H1 (cell line): ENCODE measurements at regions not wholly inside any gene's neighbourhood (a gene's known extent, or its start where the extent isn't known, plus 50 kb on each side); places are given as distances from the start of the nearest gene placed in this dataset.

ENCODE experiments used
- CTCF ChIA-PET: fragments of 300-600 bp; sonication (Branson Sonifier 250); formaldehyde crosslinking; loops from one replicate; lab custom pipeline; 2021; ENCODE audit not compliant: partially characterized antibody; lab: Charles Lee
- POLR2A ChIA-PET: fragments of 300-600 bp; sonication (Branson Sonifier 250); formaldehyde crosslinking; loops from one replicate; lab custom pipeline; 2021; ENCODE audit warnings: inconsistent platforms; ENCODE audit not compliant: partially characterized antibody; lab: Charles Lee
- DNase-seq, 2 experiments: peaks; one replicate each; pipeline versions ENCODE4 v3.0.0 to v3.0.0-alpha.2; 2010 to 2022; ENCODE audit warnings: low spot score in 2 of 2, low read depth in 1 of 2, mixed read lengths in 1 of 2
- FAIRE-seq: peaks from 2 replicates; lab custom pipeline; 2011; peaks lifted over from hg19 to GRCh38; lab: Jason Lieb, UNC
- H2AFZ ChIP-seq: 2 replicates; pipeline ENCODE4 v1.8.1; 2012; ENCODE audit warnings: low read length, inconsistent platforms
- H2AK5ac ChIP-seq: 2 replicates; pipeline ENCODE4 v1.6.1; 2013; ENCODE audit warnings: low read depth, low read length
- H2BK120ac ChIP-seq: replicated peaks from 2 replicates; pipeline ENCODE3; 2013; ENCODE audit warnings: low read depth, low read length, inconsistent platforms
- H2BK12ac ChIP-seq: 2 replicates; pipeline ENCODE4 v1.6.1; 2013; ENCODE audit warnings: low read depth, low read length
- H2BK15ac ChIP-seq: 2 replicates; pipeline ENCODE4 v1.6.1; 2013; ENCODE audit warnings: low read length
- H2BK20ac ChIP-seq: 2 replicates; pipeline ENCODE4 v1.6.1; 2013; ENCODE audit warnings: low read length
- H2BK5ac ChIP-seq: 2 replicates; pipeline ENCODE4 v1.6.1; 2013; ENCODE audit warnings: low read depth, low read length
- H3K14ac ChIP-seq: 2 replicates; pipeline ENCODE4 v1.6.1; 2013; ENCODE audit warnings: inconsistent platforms; ENCODE audit not compliant: insufficient read length
- H3K18ac ChIP-seq: 2 replicates; pipeline ENCODE4 v1.6.1; 2013; ENCODE audit warnings: low read length; ENCODE audit errors: extremely low read depth
- H3K23ac ChIP-seq: 2 replicates; pipeline ENCODE4 v1.6.1; 2013; ENCODE audit warnings: inconsistent platforms; ENCODE audit not compliant: insufficient read length
- H3K23me2 ChIP-seq: 2 replicates; pipeline ENCODE4 v1.6.1; 2013; ENCODE audit warnings: low read depth, low read length
- H3K27ac ChIP-seq: 2 replicates; pipeline ENCODE4 v1.6.1; 2011; ENCODE audit warnings: low read depth, low read length, inconsistent platforms
- H3K27me3 ChIP-seq, 4 experiments: replicated peaks in 1 of 4; 1 replicate in 1 of 4; 2 replicates in 3 of 4; pipeline versions ENCODE4 v1.6.1 to v1.8.1; 2011 to 2013; ENCODE audit warnings: low read length in 3 of 4, mild to moderate bottlenecking in 3 of 4, inconsistent platforms in 2 of 4, mixed read lengths in 2 of 4, moderate library complexity in 1 of 4; ENCODE audit not compliant: control insufficient read depth in 3 of 4, insufficient read depth in 3 of 4; ENCODE audit errors: extremely low read depth in 1 of 4
- H3K36me3 ChIP-seq, 4 experiments: 2 replicates each; pipeline versions ENCODE4 v1.6.1 to v1.8.1; 2011 to 2013; ENCODE audit warnings: mild to moderate bottlenecking in 4 of 4, low read length in 3 of 4, moderate library complexity in 2 of 4, control low read depth in 1 of 4, inconsistent platforms in 1 of 4; ENCODE audit not compliant: insufficient read depth in 4 of 4, control insufficient read depth in 2 of 4
- H3K4ac ChIP-seq: replicated peaks from 2 replicates; pipeline ENCODE3; 2013; ENCODE audit warnings: low read length, low read depth, mixed read lengths, inconsistent platforms; ENCODE audit not compliant: insufficient read length
- H3K4me1 ChIP-seq, 4 experiments: replicated peaks in 1 of 4; 1 replicate in 1 of 4; 2 replicates in 3 of 4; pipeline versions ENCODE4 v1.6.1 to v1.8.1; 2011 to 2013; ENCODE audit warnings: low read length in 3 of 4, inconsistent platforms in 2 of 4, mixed read lengths in 1 of 4; ENCODE audit not compliant: insufficient read depth in 4 of 4, control insufficient read depth in 3 of 4
- H3K4me2 ChIP-seq, 2 experiments: 2 replicates each; pipeline versions ENCODE4 v1.6.1 to v1.8.1; 2011 to 2013; ENCODE audit warnings: low read depth in 2 of 2, low read length in 2 of 2, control low read depth in 1 of 2, inconsistent platforms in 1 of 2, mild to moderate bottlenecking in 1 of 2; ENCODE audit not compliant: insufficient read depth in 1 of 2
- H3K4me3 ChIP-seq, 4 experiments: fragments of 200-600, 300-600 bp in 1 of 4; sonication (generic), shearing (Covaris generic), sonication (Bioruptor Twin) in 1 of 4; 2 replicates each; pipeline versions ENCODE4 v1.5.1 to v1.8.1; 2011 to 2016; ENCODE audit warnings: low read length in 4 of 4, low read depth in 3 of 4, control low read depth in 2 of 4, inconsistent platforms in 2 of 4, mild to moderate bottlenecking in 2 of 4, mixed read lengths in 1 of 4, moderate library complexity in 1 of 4; ENCODE audit not compliant: insufficient read depth in 2 of 4; ENCODE audit errors: extremely low read depth in 1 of 4
- H3K56ac ChIP-seq: replicated peaks from 2 replicates; pipeline ENCODE3; 2013; ENCODE audit warnings: low read depth, mild to moderate bottlenecking, mixed read lengths, low read length, inconsistent platforms; ENCODE audit not compliant: insufficient read length
- H3K79me1 ChIP-seq: 2 replicates; pipeline ENCODE4 v1.6.1; 2013; ENCODE audit warnings: low read depth, low read length, control low read depth
- H3K79me2 ChIP-seq, 2 experiments: 2 replicates each; pipeline versions ENCODE4 v1.6.1 to v1.8.1; 2012 to 2013; ENCODE audit warnings: low read length in 2 of 2, mild to moderate bottlenecking in 2 of 2, inconsistent platforms in 1 of 2; ENCODE audit not compliant: insufficient read depth in 2 of 2, control insufficient read depth in 1 of 2
- H3K9ac ChIP-seq, 4 experiments: replicated peaks in 1 of 4; 1 replicate in 1 of 4; 2 replicates in 3 of 4; pipeline versions ENCODE4 v1.6.1 to v1.8.1; 2011 to 2013; ENCODE audit warnings: low read depth in 3 of 4, low read length in 3 of 4, control low read depth in 2 of 4, mild to moderate bottlenecking in 2 of 4, moderate library complexity in 2 of 4, inconsistent platforms in 1 of 4; ENCODE audit errors: extremely low read depth in 1 of 4
- H3K9me3 ChIP-seq, 2 experiments: 2 replicates each; pipeline versions ENCODE4 v1.6.1 to v1.8.1; 2012 to 2013; ENCODE audit warnings: mild to moderate bottlenecking in 2 of 2, moderate library complexity in 2 of 2, control low read depth in 1 of 2, inconsistent platforms in 1 of 2, low read depth in 1 of 2, low read length in 1 of 2, mixed read lengths in 1 of 2; ENCODE audit not compliant: insufficient read depth in 2 of 2
- H4K20me1 ChIP-seq, 2 experiments: replicated peaks in 1 of 2; 2 replicates each; pipeline versions ENCODE3 to v1.8.1; 2011 to 2013; ENCODE audit warnings: inconsistent platforms in 2 of 2, low read length in 2 of 2, mild to moderate bottlenecking in 1 of 2; ENCODE audit not compliant: insufficient read depth in 2 of 2, control insufficient read depth in 1 of 2
- H4K5ac ChIP-seq: 2 replicates; pipeline ENCODE4 v1.6.1; 2013; ENCODE audit warnings: low read length, low read depth, mixed read lengths, inconsistent platforms; ENCODE audit not compliant: insufficient read length
- H4K8ac ChIP-seq: 2 replicates; pipeline ENCODE4 v1.8.0; 2013; ENCODE audit warnings: mild to moderate bottlenecking, moderate library complexity, low read length, inconsistent platforms; ENCODE audit not compliant: insufficient read depth; ENCODE audit errors: extremely low read depth
- H4K91ac ChIP-seq: replicated peaks from 2 replicates; pipeline ENCODE3; 2013; ENCODE audit warnings: low read length, mixed read lengths, inconsistent platforms; ENCODE audit not compliant: insufficient read length
- HDAC6 ChIP-seq: IDR thresholded peaks from one replicate; pipeline ENCODE4 v1.7.1; 2012; ENCODE audit warnings: low read depth, mild to moderate bottlenecking, inconsistent platforms, low read length, moderate library complexity
- PHF8 ChIP-seq: fragments of 200-600 bp; sonication (generic); conservative IDR thresholded peaks from 2 replicates; pipeline ENCODE4 v1.7.1; 2012; ENCODE audit warnings: low read depth, mild to moderate bottlenecking, inconsistent platforms, low read length, moderate library complexity
- RNF2 ChIP-seq: fragments of 200-900, 300-1000 bp; sonication (generic); IDR thresholded peaks from 2 replicates; pipeline ENCODE4 v1.7.1; 2016; ENCODE audit warnings: borderline replicate concordance, low read depth, mild to moderate bottlenecking, antibody characterized with exemption, low read length; ENCODE audit not compliant: poor library complexity, severe bottlenecking; ENCODE audit errors: missing control alignments
- SP1 ChIP-seq: IDR thresholded peaks from 2 replicates; pipeline ENCODE4 v1.6.1; 2011; ENCODE audit warnings: low read depth, low read length
- WGBS, 2 experiments: shearing (Covaris generic) in 1 of 2; methylation state at CpG; one replicate each; pipeline versions ENCODE4 v1.1.6 to v1.1.7; 2013 to 2015; ENCODE audit warnings: low lambda C conversion rate in 2 of 2, mixed read lengths in 2 of 2, inconsistent platforms in 1 of 2, low coverage in 1 of 2, missing lambda C conversion rate in 1 of 2; ENCODE audit not compliant: insufficient replicate concordance in 2 of 2, insufficient coverage in 1 of 2, insufficient read length in 1 of 2; ENCODE audit errors: extremely low coverage in 1 of 2, missing lambda C conversion rate in 1 of 2; 5-methylcytosine and 5-hydroxymethylcytosine counted together
- TF ChIP-seq, protein P1 (sequence below): IDR thresholded peaks from 2 replicates; pipeline ENCODE4 v1.6.1; 2012; ENCODE audit warnings: low read length, inconsistent platforms

DNA sequence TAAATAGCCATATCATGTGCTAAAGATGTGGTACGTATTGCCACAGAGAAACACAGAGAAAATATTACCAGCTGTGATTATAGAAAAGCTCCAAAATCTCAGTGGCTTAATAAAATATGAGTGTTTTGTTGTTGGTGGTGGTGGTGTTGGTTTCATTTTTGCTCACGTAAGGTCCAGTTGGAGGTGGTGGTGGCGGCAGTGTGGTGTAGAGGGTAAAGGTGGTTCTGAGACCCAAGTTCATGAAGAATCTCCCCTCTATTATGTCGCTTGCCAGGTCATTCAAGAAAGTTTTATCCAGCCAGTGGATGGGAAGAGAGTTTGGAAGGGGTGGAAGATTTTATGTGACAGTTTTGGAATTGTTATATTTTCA is 217.6 kb upstream of the SAMSN1 start:
- Histone ChIP-seq H2BK20ac (no peak overlapping the region), H4K91ac (no peak overlapping the region), H3K23me2 (no peaks in the 10 kb centered on the region; the same call in 1 of the 2 replicates), H3K9me3 (no peaks in the 10 kb centered on the region), H3K27me3 (no peaks in the 10 kb centered on the region), H3K56ac (no peak overlapping the region), H4K8ac (no peak overlapping the region), H3K4me3 (no peak overlapping the region), H2BK120ac (no peak overlapping the region), H3K4me1 (no peaks in the 10 kb centered on the region), H3K79me1 (no peaks in the 10 kb centered on the region), H2AFZ (no peak overlapping the region), H2AK5ac (no peak overlapping the region), H3K79me2 (no peaks in the 10 kb centered on the region), H3K14ac (no peak overlapping the region), H2BK5ac (no peak overlapping the region), H3K4me2 (no peak overlapping the region), H3K4ac (no peak overlapping the region), H3K18ac (no peak overlapping the region), H3K36me3 (no peaks in the 10 kb centered on the region), H3K9ac (no peak overlapping the region), H2BK12ac (no peak overlapping the region), H4K5ac (no peak overlapping the region), H2BK15ac (no peak overlapping the region), H3K23ac (no peak overlapping the region), H4K20me1 (no peaks in the 10 kb centered on the region), H3K27ac (no peak overlapping the region)
- FAIRE-seq: no peak
- no peak for TF ChIP-seq SP1
- TF ChIP-seq, protein P1, sequence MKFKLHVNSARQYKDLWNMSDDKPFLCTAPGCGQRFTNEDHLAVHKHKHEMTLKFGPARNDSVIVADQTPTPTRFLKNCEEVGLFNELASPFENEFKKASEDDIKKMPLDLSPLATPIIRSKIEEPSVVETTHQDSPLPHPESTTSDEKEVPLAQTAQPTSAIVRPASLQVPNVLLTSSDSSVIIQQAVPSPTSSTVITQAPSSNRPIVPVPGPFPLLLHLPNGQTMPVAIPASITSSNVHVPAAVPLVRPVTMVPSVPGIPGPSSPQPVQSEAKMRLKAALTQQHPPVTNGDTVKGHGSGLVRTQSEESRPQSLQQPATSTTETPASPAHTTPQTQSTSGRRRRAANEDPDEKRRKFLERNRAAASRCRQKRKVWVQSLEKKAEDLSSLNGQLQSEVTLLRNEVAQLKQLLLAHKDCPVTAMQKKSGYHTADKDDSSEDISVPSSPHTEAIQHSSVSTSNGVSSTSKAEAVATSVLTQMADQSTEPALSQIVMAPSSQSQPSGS: no peak
- no peak for TF ChIP-seq RNF2
- no peak for TF ChIP-seq HDAC6
- TF ChIP-seq PHF8: no peak
- no peak for DNase-seq
- POLR2A ChIA-PET: no interaction called here
- CTCF ChIA-PET: no interaction called here
- WGBS, 2 experiments: 77% methylated on average over 4 of the region's 4 CpGs; no CpG with 5 or more reads in 1 of the 2 experiments
